H1 (cell line): ENCODE measurements at regions not wholly inside any gene's neighbourhood (a gene's known extent, or its start where the extent isn't known, plus 50 kb on each side); places are given as distances from the start of the nearest gene placed in this dataset.

Experiments used
- CBX8 ChIP-seq: fragments of 300-800, 300-1000 bp; sonication (generic); IDR thresholded peaks from 2 replicates; pipeline ENCODE4 v1.7.1; 2016; ENCODE audit warnings: low read depth, low read length, borderline replicate concordance
- EZH2 ChIP-seq: fragments of 200-600 bp; sonication (generic); IDR thresholded peaks from 2 replicates; pipeline ENCODE4 v1.7.1; 2012; ENCODE audit warnings: low read depth, mild to moderate bottlenecking, moderate library complexity, low read length, inconsistent platforms; ENCODE audit not compliant: severe bottlenecking
- KDM4A ChIP-seq: IDR thresholded peaks from one replicate; pipeline ENCODE4 v1.7.1; 2012; ENCODE audit warnings: low read depth, mild to moderate bottlenecking, moderate library complexity, low read length, inconsistent platforms; ENCODE audit not compliant: severe bottlenecking
- RBBP5 ChIP-seq: IDR thresholded peaks from 2 replicates; pipeline ENCODE4 v1.7.1; 2012; ENCODE audit warnings: low read depth, mild to moderate bottlenecking, inconsistent platforms, low read length, moderate library complexity, borderline replicate concordance
- USF2 ChIP-seq: IDR thresholded peaks from 2 replicates; pipeline ENCODE4 v1.6.1; 2011; ENCODE audit warnings: low read length, improper control_type of control experiment

GRCh38 chr14:57069702-57070101, 199.0 kb downstream of the EXOC5 start (continued):
- TF ChIP-seq CBX8 = no peak
- TF ChIP-seq KDM4A = no peak
- TF ChIP-seq RBBP5 = no peak
- no peak for TF ChIP-seq EZH2
- no peak for TF ChIP-seq USF2
- TF ChIP-seq, all 59 proteins: peak for 0
